HCT116 (cell line): ENCODE measurements at regions not wholly inside any gene's neighbourhood (a gene's known extent, or its start where the extent isn't known, plus 50 kb on each side); places are given as distances from the start of the nearest gene placed in this dataset.

Experiments used
- EZH2phosphoT487 ChIP-seq: fragments of 200-600 bp; IDR thresholded peaks from 2 replicates; pipeline ENCODE4 v1.6.1; 2018; ENCODE audit warnings: antibody characterized with exemption, borderline replicate concordance
- POLR2A ChIP-seq: IDR thresholded peaks from 2 replicates; pipeline ENCODE4 v1.7.0; 2011; ENCODE audit warnings: borderline replicate concordance; ENCODE audit not compliant: insufficient read depth, insufficient read length; ENCODE audit errors: extremely low read depth
- TF ChIP-seq, protein P1 (sequence below), 3 experiments: fragments of 200-600 bp in 1 of 3; sonication (generic) in 1 of 3; IDR thresholded peaks in 2 of 3; conservative IDR thresholded peaks in 1 of 3; 2 replicates each; pipeline ENCODE4 v1.5.1; 2012 to 2017; ENCODE audit warnings: low read depth in 2 of 3, low read length in 2 of 3, antibody characterized with exemption in 1 of 3, borderline replicate concordance in 1 of 3, control low read depth in 1 of 3, mild to moderate bottlenecking in 1 of 3, mixed read lengths in 1 of 3, mixed run types in 1 of 3, moderate library complexity in 1 of 3; ENCODE audit not compliant: insufficient read depth in 1 of 3
- TF ChIP-seq, protein P2 (sequence below): IDR thresholded peaks from 2 replicates; pipeline ENCODE4 v1.6.1; 2012

DNA sequence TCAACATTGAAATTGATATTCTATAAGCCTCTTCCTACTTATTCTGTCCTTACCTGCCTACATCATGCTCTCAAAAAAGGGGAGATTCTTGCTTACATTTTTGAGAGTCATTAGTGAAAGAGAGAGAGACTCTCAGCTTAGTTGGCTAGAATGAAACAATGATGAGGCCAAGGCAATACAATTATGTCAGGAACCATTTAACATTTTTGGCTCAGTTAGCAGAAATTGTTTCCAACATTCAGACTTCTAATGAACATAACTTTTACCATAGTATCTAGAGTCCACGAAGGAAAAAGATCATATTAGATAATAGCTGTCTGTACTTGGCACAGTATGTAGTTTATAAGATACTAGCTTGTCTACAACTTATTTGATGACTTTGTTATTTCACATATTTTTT is 263.7 kb upstream of the ARX start:
- TF ChIP-seq, protein P1, sequence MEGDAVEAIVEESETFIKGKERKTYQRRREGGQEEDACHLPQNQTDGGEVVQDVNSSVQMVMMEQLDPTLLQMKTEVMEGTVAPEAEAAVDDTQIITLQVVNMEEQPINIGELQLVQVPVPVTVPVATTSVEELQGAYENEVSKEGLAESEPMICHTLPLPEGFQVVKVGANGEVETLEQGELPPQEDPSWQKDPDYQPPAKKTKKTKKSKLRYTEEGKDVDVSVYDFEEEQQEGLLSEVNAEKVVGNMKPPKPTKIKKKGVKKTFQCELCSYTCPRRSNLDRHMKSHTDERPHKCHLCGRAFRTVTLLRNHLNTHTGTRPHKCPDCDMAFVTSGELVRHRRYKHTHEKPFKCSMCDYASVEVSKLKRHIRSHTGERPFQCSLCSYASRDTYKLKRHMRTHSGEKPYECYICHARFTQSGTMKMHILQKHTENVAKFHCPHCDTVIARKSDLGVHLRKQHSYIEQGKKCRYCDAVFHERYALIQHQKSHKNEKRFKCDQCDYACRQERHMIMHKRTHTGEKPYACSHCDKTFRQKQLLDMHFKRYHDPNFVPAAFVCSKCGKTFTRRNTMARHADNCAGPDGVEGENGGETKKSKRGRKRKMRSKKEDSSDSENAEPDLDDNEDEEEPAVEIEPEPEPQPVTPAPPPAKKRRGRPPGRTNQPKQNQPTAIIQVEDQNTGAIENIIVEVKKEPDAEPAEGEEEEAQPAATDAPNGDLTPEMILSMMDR (IDR thresholded peaks at IDR 0.05 in 2 of 3, conservative IDR thresholded peaks at IDR 0.05 in 1 of 3; ENCODE audit: borderline replicate concordance in 1 of 3, insufficient read depth in 1 of 3, low read depth in 2 of 3, low read length in 2 of 3) = no peak
- TF ChIP-seq, protein P2, sequence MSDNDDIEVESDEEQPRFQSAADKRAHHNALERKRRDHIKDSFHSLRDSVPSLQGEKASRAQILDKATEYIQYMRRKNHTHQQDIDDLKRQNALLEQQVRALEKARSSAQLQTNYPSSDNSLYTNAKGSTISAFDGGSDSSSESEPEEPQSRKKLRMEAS = no peak
- TF ChIP-seq POLR2A = no peak
- no peak for TF ChIP-seq EZH2phosphoT487
